ENCODE measurements at regions not wholly inside any gene's neighbourhood (a gene's known extent, or its start where the extent isn't known, plus 50 kb on each side); places are given as distances from the start of the nearest gene placed in this dataset.

DNA sequence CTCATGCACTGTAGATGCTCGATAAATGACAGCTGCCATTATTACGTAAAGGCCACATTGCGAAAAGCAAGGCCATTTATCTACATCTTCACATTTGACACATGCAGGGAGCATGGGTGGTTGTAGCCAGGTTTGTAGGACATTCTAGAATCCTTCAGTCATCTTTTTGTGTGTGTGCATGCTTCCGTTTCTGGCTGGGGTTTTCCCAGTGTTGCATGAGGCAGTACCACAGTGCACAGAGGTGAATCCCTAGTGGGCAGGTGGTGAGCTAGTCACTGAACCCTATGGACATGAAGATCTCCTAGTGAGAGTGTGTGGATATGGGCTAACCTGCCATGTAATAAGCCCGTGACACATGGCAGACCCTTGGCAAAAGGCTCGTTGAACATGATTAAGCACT lies 151.8 kb upstream of the SLC14A2 start:
- TF ChIP-seq, protein P1, sequence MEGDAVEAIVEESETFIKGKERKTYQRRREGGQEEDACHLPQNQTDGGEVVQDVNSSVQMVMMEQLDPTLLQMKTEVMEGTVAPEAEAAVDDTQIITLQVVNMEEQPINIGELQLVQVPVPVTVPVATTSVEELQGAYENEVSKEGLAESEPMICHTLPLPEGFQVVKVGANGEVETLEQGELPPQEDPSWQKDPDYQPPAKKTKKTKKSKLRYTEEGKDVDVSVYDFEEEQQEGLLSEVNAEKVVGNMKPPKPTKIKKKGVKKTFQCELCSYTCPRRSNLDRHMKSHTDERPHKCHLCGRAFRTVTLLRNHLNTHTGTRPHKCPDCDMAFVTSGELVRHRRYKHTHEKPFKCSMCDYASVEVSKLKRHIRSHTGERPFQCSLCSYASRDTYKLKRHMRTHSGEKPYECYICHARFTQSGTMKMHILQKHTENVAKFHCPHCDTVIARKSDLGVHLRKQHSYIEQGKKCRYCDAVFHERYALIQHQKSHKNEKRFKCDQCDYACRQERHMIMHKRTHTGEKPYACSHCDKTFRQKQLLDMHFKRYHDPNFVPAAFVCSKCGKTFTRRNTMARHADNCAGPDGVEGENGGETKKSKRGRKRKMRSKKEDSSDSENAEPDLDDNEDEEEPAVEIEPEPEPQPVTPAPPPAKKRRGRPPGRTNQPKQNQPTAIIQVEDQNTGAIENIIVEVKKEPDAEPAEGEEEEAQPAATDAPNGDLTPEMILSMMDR (optimal IDR thresholded peaks at IDR 0.05 in 1 of 3, IDR thresholded peaks at IDR 0.05 in 1 of 3, conservative IDR thresholded peaks at IDR 0.05 in 1 of 3; ENCODE audit: extremely low read depth in 1 of 3, insufficient read depth in 2 of 3, low read length in 3 of 3) = no peak
- no peak for TF ChIP-seq EZH2 (IDR thresholded peaks at IDR 0.05; ENCODE audit: low read length)
